CD14-positive monocyte (primary cell): ENCODE measurements at regions not wholly inside any gene's neighbourhood (a gene's known extent, or its start where the extent isn't known, plus 50 kb on each side); places are given as distances from the start of the nearest gene placed in this dataset.

ENCODE experiments used
- DNase-seq, 3 donors: peaks; one replicate each; pipeline ENCODE4 v3.0.0-alpha.2; 2011 to 2022
- H2AFZ ChIP-seq: 2 replicates; pipeline ENCODE4 v1.6.0; 2012; ENCODE audit warnings: mild to moderate bottlenecking, low read depth, low read length, inconsistent platforms; ENCODE audit not compliant: insufficient read depth, poor library complexity, severe bottlenecking
- H3K27ac ChIP-seq, 2 donors: 1 replicate in 1 of 2; 2 replicates in 1 of 2; pipeline ENCODE4 v1.5.1; 2012 to 2013; ENCODE audit warnings: low read length in 2 of 2, control low read depth in 1 of 2, inconsistent platforms in 1 of 2, low read depth in 1 of 2, mild to moderate bottlenecking in 1 of 2
- H3K27me3 ChIP-seq, 2 donors: one replicate each; pipeline versions ENCODE4 v1.6.0 to v1.6.1; 2011 to 2013; ENCODE audit warnings: low read length in 2 of 2; ENCODE audit not compliant: control insufficient read depth in 2 of 2, insufficient read depth in 2 of 2
- H3K36me3 ChIP-seq, 2 donors: replicated peaks in 1 of 2; 1 replicate in 1 of 2; 2 replicates in 1 of 2; pipeline versions ENCODE4 v1.5.1 to v1.6.1; 2012 to 2013; ENCODE audit warnings: low read length in 2 of 2, control low read depth in 1 of 2, inconsistent platforms in 1 of 2, mild to moderate bottlenecking in 1 of 2; ENCODE audit not compliant: insufficient read depth in 2 of 2, control insufficient read depth in 1 of 2
- H3K4me1 ChIP-seq, 2 donors: 1 replicate in 1 of 2; 2 replicates in 1 of 2; pipeline versions ENCODE4 v1.5.1 to v1.6.1; 2012 to 2013; ENCODE audit warnings: low read length in 2 of 2, control low read depth in 1 of 2, inconsistent platforms in 1 of 2, mild to moderate bottlenecking in 1 of 2, moderate library complexity in 1 of 2; ENCODE audit not compliant: insufficient read depth in 2 of 2, control insufficient read depth in 1 of 2
- H3K4me2 ChIP-seq: replicated peaks from 2 replicates; pipeline ENCODE3; 2012; ENCODE audit warnings: low read length, moderate library complexity, mild to moderate bottlenecking; ENCODE audit not compliant: poor library complexity, severe bottlenecking; ENCODE audit errors: extremely low read depth
- H3K4me3 ChIP-seq, 3 experiments: fragments of 200-600 bp in 1 of 3; sonication (generic) in 1 of 3; replicated peaks in 1 of 3; 1 replicate in 2 of 3; 2 replicates in 1 of 3; pipeline ENCODE4 v1.5.1; 2011 to 2013; ENCODE audit warnings: low read length in 3 of 3, mild to moderate bottlenecking in 3 of 3, control low read depth in 2 of 3, low read depth in 2 of 3, inconsistent platforms in 1 of 3, moderate library complexity in 1 of 3
- H3K79me2 ChIP-seq: 2 replicates; pipeline ENCODE4 v1.6.0; 2012; ENCODE audit warnings: mild to moderate bottlenecking, control low read depth, inconsistent platforms, low read length, moderate library complexity; ENCODE audit not compliant: insufficient read depth
- H3K9ac ChIP-seq: 2 replicates; pipeline ENCODE4 v1.6.0; 2017; ENCODE audit warnings: low read length, mild to moderate bottlenecking; ENCODE audit not compliant: insufficient read depth, poor library complexity, severe bottlenecking
- H3K9me3 ChIP-seq, 2 donors: replicated peaks in 1 of 2; 1 replicate in 1 of 2; 2 replicates in 1 of 2; pipeline versions ENCODE4 v1.5.1 to v1.6.1; 2012 to 2013; ENCODE audit warnings: low read length in 2 of 2, control low read depth in 1 of 2; ENCODE audit not compliant: control insufficient read depth in 1 of 2, insufficient read depth in 1 of 2
- H4K20me1 ChIP-seq: 2 replicates; pipeline ENCODE4 v1.6.0; 2012; ENCODE audit warnings: mild to moderate bottlenecking, low read length, control low read depth, moderate library complexity; ENCODE audit not compliant: insufficient read depth
- H3K27ac Mint-ChIP-seq, 7 donors: one replicate each; pipeline ENCODE4 v1.8.0; 2020; ENCODE audit warnings: mild to moderate bottlenecking in 7 of 7, mixed read lengths in 7 of 7, moderate library complexity in 6 of 7, inconsistent platforms in 2 of 7
- H3K27me3 Mint-ChIP-seq, 3 donors: one replicate each; pipeline ENCODE4 v1.8.0; 2021 to 2022; ENCODE audit warnings: low read depth in 3 of 3, mild to moderate bottlenecking in 3 of 3, mixed read lengths in 3 of 3, moderate library complexity in 3 of 3, inconsistent platforms in 1 of 3
- H3K36me3 Mint-ChIP-seq, 2 donors: one replicate each; pipeline ENCODE4 v1.8.0; 2020; ENCODE audit warnings: mixed read lengths in 2 of 2, inconsistent platforms in 1 of 2, mild to moderate bottlenecking in 1 of 2
- H3K4me1 Mint-ChIP-seq: one replicate; pipeline ENCODE4 v1.8.0; 2020; ENCODE audit warnings: mild to moderate bottlenecking, mixed read lengths
- H3K4me3 Mint-ChIP-seq, 2 donors: one replicate each; pipeline ENCODE4 v1.8.0; 2020; ENCODE audit warnings: mild to moderate bottlenecking in 2 of 2, mixed read lengths in 2 of 2, moderate library complexity in 1 of 2
- H3K9me3 Mint-ChIP-seq, 7 donors: one replicate each; pipeline ENCODE4 v1.8.0; 2020 to 2022; ENCODE audit warnings: mixed read lengths in 7 of 7, mild to moderate bottlenecking in 6 of 7, moderate library complexity in 6 of 7, inconsistent platforms in 2 of 7
- CTCF ChIP-seq: fragments of 200-600 bp; IDR thresholded peaks from one replicate; pipeline ENCODE4 v1.8.0; 2022; ENCODE audit warnings: antibody characterized with exemption, mild to moderate bottlenecking
- WGBS: methylation state at CpG from one replicate; pipeline ENCODE4 v1.1.5; 2013; ENCODE audit warnings: missing lambda C conversion rate; ENCODE audit not compliant: insufficient coverage; 5-methylcytosine and 5-hydroxymethylcytosine counted together
- intact Hi-C, 2 donors: fragments of 100-400 bp; cut with micrococcal nuclease; formaldehyde crosslinking; loops; one replicate each; pipeline versions ENCODE4 v1.15.0 to v1.15.1; 2023

GRCh38 chr1:101119289-101119688 is 93.7 kb upstream of the DPH5 start:
- Mint-ChIP-seq H3K27ac (no peak overlapping the region), H3K4me3 (no peak overlapping the region), H3K27me3 (no peaks in the 10 kb centered on the region), H3K9me3 (no peaks in the 10 kb centered on the region), H3K4me1 (no peaks in the 10 kb centered on the region), H3K36me3 (no peaks in the 10 kb centered on the region)
- no peak for TF ChIP-seq CTCF
- Histone ChIP-seq H4K20me1 (no peaks in the 10 kb centered on the region), H3K4me1 (no peaks in the 10 kb centered on the region), H3K9me3 (no peaks in the 10 kb centered on the region), H3K79me2 (no peaks in the 10 kb centered on the region), H3K27me3 (no peaks in the 10 kb centered on the region), H3K36me3 (no peaks in the 10 kb centered on the region), H3K9ac (no peak overlapping the region), H2AFZ (no peak overlapping the region), H3K4me2 (no peak overlapping the region), H3K4me3 (no peak overlapping the region), H3K27ac (no peak overlapping the region)
- intact Hi-C loops, result no loop called here
- 93% methylated on average over 3 of the region's 4 CpGs for WGBS
- no peak for DNase-seq

GRCh38 chr1:101116006-101116405 is 90.4 kb upstream of the DPH5 start:
- H3K4me1 ChIP-seq, result peaks cover 9 to 15% of the 10 kb centered on the region in 2 donors
- H3K27me3 ChIP-seq, result no peaks in the 10 kb centered on the region
- no peaks in the 10 kb centered on the region for H3K9me3 ChIP-seq
- no peak overlapping the region for H3K9ac ChIP-seq
- no peak for DNase-seq
- Mint-ChIP-seq H3K27ac (no peak overlapping the region), H3K4me1 (peaks cover 15% of the 10 kb centered on the region), H3K36me3 (no peaks in the 10 kb centered on the region), H3K9me3 (peaks cover 0 to 3% (median 0%) of the 10 kb centered on the region in 7 donors), H3K4me3 (no peak overlapping the region), H3K27me3 (peaks cover 0 to 3% (median 0%) of the 10 kb centered on the region in 3 donors)
- intact Hi-C loops, result no loop called here
- no peak overlapping the region for H3K4me3 ChIP-seq
- no peaks in the 10 kb centered on the region for H3K79me2 ChIP-seq
- WGBS, result 94% methylated on average over 2 of the region's 3 CpGs
- H3K36me3 ChIP-seq, result no peaks in the 10 kb centered on the region
- TF ChIP-seq CTCF, result no peak
- H3K4me2 ChIP-seq, result no peak overlapping the region
- no peak overlapping the region for H2AFZ ChIP-seq
- H4K20me1 ChIP-seq, result no peaks in the 10 kb centered on the region
- no peak overlapping the region for H3K27ac ChIP-seq
